ENCODE measurements at regions not wholly inside any gene's neighbourhood (a gene's known extent, or its start where the extent isn't known, plus 50 kb on each side); places are given as distances from the start of the nearest gene placed in this dataset.
A peak's percentile ranks its signal among the peaks of the same experiment; 100 is the strongest.
"Not testable (repeated sequence)": the region's sequence is repeated elsewhere in the genome, so short reads cannot be mapped to it uniquely, and the experiment has no call there.

DNA sequence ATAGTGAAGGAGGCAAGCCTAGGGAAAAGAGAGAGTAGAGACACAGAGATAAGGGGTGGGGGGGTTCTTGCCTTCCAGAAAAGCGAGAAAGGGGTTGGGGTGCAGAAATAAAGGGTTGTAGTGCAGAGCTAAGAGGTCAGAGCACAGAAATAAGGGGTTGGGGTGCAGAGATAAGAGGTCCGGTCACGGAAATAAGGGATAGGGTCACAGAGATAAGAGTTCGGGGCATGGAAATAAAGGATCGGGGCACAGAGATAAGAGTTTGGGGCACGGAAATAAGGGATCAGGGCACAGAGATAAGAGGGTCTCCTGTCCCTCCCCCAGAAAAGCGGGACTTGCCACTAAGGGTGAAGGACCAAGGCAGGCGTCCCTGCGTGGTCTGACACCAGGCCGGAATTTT lies 222.0 kb downstream of the OTOP1 start:
- H3K4me3 ChIP-seq (ENCODE audit: low read depth, low read length); DNase-seq (ENCODE audit: low read depth): not testable (repeated sequence)

DNA sequence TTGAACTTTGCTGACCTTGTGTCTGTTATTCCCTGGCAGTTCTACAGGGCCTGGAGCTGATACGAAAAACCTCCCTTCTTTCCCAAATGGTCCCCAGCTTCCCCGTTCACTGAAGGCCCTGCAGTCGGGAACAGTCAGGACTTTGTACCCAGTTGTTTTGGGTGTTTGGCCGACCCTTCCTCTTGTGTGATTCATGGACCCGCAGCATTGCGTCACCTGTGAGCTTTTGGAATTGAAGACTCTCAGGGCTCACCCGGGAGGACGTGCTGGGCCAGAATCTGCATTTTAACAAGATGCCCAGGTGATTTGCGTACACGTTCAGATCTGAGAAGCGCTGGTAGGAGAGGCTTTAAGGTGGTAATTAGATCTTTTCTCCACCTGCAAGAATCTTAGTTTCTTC lies 220.4 kb downstream of the OTOP1 start:
- not testable (repeated sequence) for DNase-seq (ENCODE audit: low read depth); H3K4me3 ChIP-seq (ENCODE audit: low read depth, low read length)

DNA sequence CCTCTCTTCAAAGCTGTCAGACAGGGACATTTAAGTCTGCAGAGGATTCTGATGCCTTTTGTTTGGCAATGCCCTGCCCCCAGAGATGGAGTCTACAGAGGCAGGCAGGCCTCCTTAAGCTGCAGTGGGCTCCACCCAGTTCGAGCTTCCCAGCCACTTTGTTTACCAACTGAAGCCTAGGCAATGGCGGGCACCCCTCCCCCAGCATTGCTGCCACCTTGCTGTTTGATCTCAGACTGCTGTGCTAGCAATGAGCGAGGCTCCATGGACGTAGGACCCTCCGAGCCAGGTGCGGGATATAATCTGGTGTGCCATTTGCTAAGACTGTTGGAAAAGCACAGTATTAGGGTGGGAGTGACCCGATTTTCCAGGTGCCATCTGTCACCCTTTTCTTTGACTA lies 207.7 kb downstream of the OTOP1 start:
- not testable (repeated sequence) for H3K4me3 ChIP-seq (ENCODE audit: low read depth, low read length); DNase-seq (ENCODE audit: low read depth)

DNA sequence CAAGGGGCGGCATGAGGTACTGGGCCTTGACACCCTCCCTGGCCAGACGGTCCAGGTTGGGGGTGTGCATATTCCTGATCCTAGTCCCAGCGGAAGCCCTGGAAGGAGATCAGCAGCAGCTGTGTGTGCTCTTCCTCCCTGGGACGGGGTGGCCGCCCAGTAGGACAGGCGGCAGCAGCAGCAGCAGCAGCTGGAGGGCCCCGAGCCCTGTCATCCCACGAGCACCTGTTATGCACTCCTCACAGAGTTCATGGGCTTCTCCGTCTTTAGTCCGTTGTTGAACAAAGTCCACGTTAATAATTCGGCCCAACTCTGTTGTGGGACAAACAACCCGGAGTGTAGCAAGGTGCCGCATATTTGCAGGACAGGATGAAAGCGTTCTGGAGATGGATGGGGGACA lies 205.6 kb downstream of the OTOP1 start:
- not testable (repeated sequence) for H3K4me3 ChIP-seq (ENCODE audit: low read depth, low read length); DNase-seq (ENCODE audit: low read depth)

DNA sequence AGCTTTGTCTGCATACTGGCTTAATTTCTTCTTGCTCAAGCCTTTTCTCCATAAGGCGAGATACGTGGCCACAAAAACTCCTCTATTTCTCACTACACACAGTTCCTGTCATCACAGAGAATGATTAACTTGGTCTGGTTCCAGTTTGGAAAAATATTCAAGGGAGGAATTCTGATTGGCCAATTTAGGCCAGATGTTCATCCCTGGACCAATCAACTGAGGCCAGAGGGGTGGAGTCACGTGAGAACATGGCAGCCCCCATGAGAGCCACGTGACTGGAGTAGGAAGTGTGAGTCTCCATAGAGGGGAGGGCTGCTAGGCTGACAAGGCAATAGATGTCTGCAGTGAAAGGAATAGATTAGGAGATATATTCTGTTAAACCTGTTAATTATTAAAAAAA lies 200.0 kb downstream of the OTOP1 start:
- not testable (repeated sequence) for DNase-seq (ENCODE audit: low read depth); H3K4me3 ChIP-seq (ENCODE audit: low read depth, low read length)

DNA sequence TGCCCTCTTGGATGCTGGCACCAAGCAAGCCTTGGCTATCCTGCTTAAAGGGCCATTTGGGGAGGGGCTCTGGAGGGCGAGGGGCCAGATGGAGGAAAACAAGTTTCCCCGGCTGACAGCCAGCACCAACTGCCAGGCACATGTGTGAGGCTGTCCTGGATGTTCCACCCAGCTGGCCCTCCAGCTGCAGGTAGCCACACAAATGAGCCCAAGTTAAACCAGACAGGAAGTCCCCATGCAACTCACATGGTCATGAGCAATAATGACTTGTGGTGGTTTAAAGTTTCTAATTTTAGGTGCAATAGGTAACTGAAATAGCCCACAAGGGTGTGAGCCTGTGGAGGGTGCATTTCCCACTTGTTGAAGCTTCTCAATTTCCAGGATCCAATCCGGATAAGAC lies 198.0 kb downstream of the OTOP1 start:
- not testable (repeated sequence) for H3K4me3 ChIP-seq (ENCODE audit: low read depth, low read length)
- peak; percentile 34 for DNase-seq (ENCODE audit: low read depth)

DNA sequence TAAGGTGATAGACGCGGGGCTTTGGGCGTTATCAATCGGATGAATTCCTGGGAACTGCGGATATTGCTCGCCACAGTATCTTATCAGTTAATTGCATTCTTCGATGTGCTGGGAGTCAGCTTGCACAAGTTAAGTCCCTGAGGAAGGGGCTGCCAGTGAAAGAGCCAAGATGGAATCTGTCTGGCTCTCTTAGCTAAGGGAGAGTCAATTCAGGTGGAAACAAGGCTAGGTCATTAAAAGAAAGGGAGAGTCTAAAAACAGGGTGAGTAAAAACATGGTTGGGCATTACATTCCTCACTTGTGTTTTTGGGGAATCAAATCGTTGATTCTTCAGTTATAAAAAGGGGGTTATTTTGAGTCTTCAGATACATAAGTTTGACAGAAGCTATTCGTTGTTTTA lies 196.2 kb downstream of the OTOP1 start:
- not testable (repeated sequence) for DNase-seq (ENCODE audit: low read depth)

DNA sequence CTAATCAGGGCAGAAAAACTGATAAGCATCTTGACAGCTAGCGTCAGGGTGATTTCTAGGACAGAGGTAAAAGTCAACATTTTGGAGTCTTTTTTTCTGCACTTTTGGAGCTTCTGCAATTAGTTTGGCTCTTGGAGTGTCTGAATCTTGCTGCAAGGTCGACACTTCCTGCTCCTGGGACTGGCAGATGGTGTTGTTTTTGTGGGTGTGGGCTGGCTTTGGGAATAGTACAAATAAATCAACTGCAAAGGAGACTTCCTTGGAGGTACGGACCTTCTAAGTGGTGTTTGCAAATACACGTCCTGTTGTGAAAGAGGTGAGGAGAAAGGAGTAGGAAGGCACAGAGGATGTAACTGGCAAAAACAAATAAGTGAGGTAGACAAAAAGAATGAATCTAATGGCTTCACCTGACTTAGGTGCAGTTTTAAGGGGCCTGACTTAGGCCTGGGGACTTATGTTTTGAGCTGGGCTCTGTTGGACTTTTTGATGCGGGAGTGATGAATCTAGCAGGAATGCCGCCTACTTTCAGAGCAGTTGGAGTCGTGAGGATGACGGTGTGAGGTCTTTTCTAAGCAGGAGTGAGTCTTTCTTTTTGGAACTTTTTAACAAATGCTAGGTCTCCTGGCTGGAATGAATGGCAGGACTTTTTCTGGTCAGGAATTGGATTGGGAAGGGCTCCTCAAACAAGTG lies 195.1 kb downstream of the OTOP1 start:
- H3K4me3 ChIP-seq (ENCODE audit: low read depth, low read length); DNase-seq (ENCODE audit: low read depth): not testable (repeated sequence)

More for the DNA sequence above, 196.2 kb downstream of the OTOP1 start:
- not testable (repeated sequence) for H3K4me3 ChIP-seq (ENCODE audit: low read depth, low read length)

DNA sequence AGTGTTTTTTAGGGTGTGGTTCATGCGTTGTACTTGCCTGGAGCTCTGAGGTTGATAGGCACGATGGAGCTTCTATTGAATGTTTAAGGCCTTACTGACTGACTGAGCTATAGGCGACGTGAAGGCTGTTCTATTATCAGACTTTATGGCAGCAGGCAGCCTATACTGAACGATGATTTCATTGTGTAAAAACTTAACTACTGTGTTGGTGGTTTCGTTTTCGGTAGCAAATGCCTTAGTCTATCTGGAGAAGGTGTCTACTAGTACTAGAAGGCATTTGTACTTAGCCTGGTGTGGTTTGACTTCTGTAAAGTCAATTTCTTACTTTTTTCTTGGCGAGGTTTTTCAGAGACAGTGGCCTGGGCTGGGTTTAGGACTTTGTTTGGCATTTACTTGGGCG lies 194.4 kb downstream of the OTOP1 start:
- DNase-seq (ENCODE audit: low read depth); H3K4me3 ChIP-seq (ENCODE audit: low read depth, low read length): not testable (repeated sequence)

DNA sequence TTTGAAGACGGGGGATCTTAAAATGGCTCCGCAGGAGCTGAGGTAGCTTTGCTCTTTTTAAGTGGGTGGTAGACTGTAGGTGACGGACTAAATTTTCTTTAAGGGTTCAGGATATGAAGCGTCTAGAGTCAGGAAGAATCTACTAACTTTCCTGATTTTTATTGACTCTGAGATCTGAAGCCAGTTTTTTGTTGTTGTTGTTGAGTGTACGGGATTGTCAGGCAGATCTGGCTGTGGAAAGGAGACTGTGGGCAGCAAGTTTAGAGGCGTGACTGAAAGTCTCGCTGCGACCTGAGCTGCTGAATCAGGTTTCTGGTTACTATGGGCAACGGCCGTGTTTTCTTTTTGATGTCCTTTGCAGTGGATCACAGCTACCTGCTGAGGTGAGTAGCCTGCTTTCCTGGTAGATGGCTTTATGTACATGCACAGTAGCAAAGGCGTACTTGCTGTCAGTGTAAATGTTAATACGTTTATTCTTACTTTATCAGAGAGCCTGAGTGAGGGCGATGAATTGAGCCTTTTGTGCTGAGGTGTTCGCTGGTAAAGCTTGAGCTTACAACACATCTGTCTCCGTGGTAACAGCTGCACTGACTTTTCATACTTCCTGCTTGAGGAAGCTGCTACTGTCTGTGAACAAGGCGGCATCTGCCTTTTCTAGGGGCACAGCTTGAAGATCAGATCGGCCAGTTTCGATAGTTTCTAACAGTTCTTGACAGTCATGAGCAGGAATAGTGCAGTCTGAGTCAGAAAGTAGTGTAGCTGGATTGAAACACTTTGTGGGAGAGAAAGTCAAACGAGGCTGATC lies 193.7 kb downstream of the OTOP1 start:
- DNase-seq (ENCODE audit: low read depth) = not testable (repeated sequence)

DNA sequence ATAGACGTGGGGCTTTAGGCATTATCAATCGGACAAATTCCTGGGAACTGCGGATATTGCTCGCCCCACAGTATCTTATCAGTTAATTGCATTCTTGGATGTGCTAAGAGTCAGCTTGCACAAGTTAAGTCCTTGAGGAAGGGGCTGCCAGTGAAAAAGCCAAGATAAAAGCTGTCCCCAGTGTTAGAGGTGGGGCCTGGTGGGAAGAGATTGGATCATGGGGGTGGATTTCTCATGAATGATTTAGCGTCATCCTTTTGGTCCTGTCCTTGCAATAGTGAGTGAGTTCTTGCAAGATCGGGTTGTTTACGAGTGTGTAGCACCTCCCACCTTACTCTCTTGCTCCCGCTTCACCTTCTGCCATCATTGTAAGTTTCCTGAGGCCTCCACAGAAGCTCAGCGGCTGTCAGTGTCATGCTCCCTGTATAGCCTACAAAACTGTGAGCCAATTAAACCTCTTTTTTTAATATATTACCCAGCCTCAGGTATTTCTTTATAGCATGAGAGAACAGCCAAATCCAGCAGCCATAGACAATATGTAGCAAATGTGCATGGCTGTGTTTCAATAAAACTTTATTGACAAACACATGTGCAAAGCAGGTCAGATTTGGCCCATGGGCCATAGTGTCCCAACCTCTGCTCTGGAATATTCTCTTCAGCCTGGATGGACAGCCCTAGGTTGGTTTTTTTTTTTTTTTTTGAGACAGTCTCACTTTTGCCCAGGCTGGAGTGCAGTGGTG lies 189.2 kb downstream of the OTOP1 start:
- H3K4me3 ChIP-seq (ENCODE audit: low read depth, low read length); DNase-seq (ENCODE audit: low read depth): not testable (repeated sequence)

More for the DNA sequence above, 193.7 kb downstream of the OTOP1 start:
- not testable (repeated sequence) for H3K4me3 ChIP-seq (ENCODE audit: low read depth, low read length)

DNA sequence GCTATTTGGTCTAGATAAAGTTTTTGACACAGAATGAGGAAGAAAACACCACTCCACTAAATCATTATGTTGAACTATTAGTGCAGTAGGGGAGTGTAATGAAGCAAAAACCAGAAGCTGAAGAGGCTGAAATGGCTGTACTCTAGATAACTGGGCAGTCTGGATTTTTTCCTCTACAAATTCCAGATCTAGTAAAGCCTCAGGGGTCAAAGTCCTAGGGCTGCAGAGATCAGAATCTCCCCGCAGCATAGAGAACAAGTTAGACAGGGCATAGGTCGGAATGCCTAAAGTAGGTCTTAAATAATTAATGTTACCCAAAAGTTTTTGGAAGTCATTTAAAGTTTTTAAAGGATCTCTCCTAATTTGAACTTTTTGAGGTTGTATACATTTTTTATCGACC lies 180.9 kb downstream of the OTOP1 start:
- not testable (repeated sequence) for H3K4me3 ChIP-seq (ENCODE audit: low read depth, low read length); DNase-seq (ENCODE audit: low read depth)

DNA sequence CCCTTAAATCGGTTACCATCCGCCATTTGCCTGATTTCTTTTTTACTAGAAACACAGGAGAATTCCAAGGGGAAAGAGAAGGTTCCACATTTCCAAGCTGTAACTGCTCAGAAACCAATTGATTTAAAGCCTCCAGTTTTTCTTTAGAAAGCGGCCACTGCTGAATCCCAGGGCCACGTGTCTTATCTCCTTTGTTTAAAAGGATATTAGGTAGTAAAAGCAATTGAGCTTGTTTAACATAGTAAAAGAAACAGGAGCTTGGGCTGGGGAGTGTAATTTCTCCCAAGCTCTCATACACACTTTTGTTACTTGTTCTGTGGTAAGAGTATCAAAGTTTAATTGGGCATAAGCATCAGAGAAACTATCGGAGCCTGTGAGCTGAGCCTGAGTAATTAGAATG lies 180.0 kb downstream of the OTOP1 start:
- not testable (repeated sequence) for H3K4me3 ChIP-seq (ENCODE audit: low read depth, low read length); DNase-seq (ENCODE audit: low read depth)

DNA sequence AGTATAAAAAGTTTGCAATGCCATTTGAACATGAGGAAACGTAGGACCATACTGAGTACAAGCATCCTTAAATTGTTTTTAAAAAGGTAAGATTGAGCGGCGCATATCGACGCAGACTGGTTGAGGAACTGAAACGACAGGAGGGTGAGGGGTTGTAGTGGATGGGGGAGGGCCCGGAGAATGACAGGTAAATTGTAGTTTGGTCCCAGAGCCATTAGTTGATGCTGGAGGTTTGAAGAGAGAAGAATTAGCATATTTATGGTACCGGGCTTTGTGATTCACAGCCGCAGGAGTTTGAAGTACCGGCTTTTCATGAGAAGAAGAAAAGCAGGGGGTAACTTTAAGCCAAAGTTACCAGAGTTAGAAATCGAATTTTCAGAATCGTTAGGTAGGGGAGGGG lies 179.5 kb downstream of the OTOP1 start:
- DNase-seq (ENCODE audit: low read depth); H3K4me3 ChIP-seq (ENCODE audit: low read depth, low read length): not testable (repeated sequence)

DNA sequence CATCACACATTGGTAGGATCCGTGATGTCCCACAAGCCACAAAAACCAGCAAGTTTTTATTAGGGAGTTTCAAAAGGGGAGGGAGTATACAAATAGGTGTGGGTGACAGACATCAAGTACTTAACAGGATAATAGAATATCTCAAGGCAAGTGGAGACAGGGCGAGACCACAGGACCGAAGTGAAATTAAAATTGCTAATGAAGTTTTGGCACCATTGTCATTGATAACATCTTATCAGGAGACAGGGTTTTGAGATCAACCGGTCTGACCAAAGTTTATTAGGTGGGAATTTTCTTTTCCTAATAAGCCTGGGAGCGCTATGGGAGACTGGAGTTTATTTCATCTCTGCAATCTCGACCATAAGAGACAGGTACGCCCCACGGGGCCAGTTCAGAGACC lies 178.5 kb downstream of the OTOP1 start:
- not testable (repeated sequence) for H3K4me3 ChIP-seq (ENCODE audit: low read depth, low read length); DNase-seq (ENCODE audit: low read depth)

DNA sequence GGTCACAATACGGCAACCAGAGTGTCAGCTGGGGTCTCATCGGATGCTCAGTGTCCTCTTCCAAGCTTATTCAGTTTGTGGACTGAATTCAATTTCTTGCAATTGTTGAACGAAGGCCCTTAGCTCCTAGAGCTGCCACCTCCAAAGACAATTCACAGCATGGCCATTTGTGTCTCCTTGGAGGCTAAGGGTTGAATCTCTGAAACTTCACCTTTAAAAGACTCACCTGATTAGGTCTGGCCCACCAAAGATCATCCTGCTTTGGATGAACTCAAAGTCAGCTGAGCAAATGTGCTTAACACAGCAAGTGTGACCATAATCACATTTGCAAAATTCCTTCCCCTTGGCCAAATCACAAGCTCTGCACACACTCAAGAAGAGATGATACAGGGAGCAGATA lies 175.9 kb downstream of the OTOP1 start:
- DNase-seq (ENCODE audit: low read depth); H3K4me3 ChIP-seq (ENCODE audit: low read depth, low read length): not testable (repeated sequence)

DNA sequence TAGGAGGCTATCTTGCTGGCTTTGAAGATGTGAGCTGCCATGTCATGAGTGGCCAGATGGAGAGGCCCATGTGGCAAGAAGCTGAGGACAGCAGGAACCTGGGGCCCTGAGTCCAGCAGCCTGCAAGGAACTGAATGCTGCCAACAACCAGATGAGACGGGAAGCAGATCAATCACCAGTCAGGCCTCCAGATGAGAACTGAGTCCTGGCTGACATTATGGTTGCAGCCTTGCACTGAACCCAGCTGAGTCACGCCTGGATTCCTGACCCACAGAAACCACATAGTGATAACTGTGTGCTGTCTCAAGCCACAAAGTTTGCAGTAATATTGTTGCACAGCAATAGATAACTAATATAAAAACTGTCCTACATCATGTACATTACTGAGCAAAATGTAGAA lies 173.8 kb downstream of the OTOP1 start:
- not testable (repeated sequence) for DNase-seq (ENCODE audit: low read depth); H3K4me3 ChIP-seq (ENCODE audit: low read depth, low read length)

DNA sequence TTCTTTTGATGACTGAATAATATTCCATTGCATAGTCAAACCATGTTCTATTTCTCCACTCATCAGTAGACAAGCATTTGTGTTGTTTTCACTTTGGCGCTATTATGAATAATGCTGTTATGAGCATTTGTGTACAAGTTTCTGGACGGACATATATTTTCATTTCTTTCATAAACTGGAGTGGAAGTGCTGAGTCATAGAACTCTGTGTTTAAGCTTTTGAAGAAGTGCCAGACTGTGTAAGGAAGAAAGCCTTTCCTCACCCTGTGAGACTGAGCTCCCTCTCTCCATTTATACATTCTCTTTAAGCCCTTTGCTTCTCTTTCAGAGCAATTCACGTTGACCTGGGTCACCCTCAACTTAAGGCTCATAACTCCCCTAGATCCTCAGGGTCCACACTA lies 169.5 kb downstream of the OTOP1 start:
- not testable (repeated sequence) for DNase-seq (ENCODE audit: low read depth); H3K4me3 ChIP-seq (ENCODE audit: low read depth, low read length)

DNA sequence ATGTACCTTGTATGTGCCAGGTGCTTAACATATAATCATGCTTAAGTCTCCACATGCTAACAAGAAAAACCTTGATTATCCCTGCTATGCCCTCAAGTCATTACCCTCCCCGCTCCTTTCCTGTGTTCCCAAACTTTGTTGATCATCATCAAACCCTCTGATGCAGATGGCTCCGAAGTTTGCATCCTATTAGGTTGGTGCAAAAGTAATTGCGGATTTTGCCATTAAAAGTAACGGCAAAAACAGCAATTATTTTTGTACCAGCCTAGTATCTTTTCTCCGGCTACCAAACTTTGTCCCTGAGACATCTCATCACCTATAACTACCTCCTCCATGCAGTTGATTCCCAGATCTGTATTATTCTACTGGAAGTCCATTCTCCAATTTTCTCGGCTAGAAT lies 142.6 kb downstream of the OTOP1 start:
- DNase-seq (ENCODE audit: low read depth); H3K4me3 ChIP-seq (ENCODE audit: low read depth, low read length): not testable (repeated sequence)
